Calu3 (cell line): ENCODE measurements at regions not wholly inside any gene's neighbourhood (a gene's known extent, or its start where the extent isn't known, plus 50 kb on each side); places are given as distances from the start of the nearest gene placed in this dataset.

ENCODE experiments used
- BruUV-seq: library from RNA; stranded (reverse); fragments of 400-500 nt; replicated peaks from 2 replicates; lab custom pipeline; 2021; lab: Mats Ljungman, UMichigan
- CTCF ChIA-PET: fragments of 300-600 bp; sonication (Branson Sonifier 250); formaldehyde crosslinking; loops from one replicate; lab custom pipeline; 2022; ENCODE audit warnings: antibody characterized with exemption; lab: Charles Lee
- DNase-seq: peaks from one replicate; pipeline ENCODE4 v3.0.0; 2022
- H3K27ac Mint-ChIP-seq: one replicate; pipeline ENCODE4 v1.8.0; 2022; ENCODE audit warnings: mixed read lengths; ENCODE audit not compliant: unreplicated experiment
- H3K27me3 Mint-ChIP-seq: one replicate; pipeline ENCODE4 v1.8.0; 2022; ENCODE audit warnings: mixed read lengths; ENCODE audit not compliant: unreplicated experiment
- H3K36me3 Mint-ChIP-seq: one replicate; pipeline ENCODE4 v1.8.0; 2022; ENCODE audit warnings: mild to moderate bottlenecking, moderate library complexity, mixed read lengths; ENCODE audit not compliant: insufficient read depth, unreplicated experiment
- H3K4me1 Mint-ChIP-seq: one replicate; pipeline ENCODE4 v1.8.0; 2022; ENCODE audit warnings: mild to moderate bottlenecking, low read depth, mixed read lengths; ENCODE audit not compliant: unreplicated experiment
- H3K4me3 Mint-ChIP-seq: one replicate; pipeline ENCODE4 v1.8.0; 2022; ENCODE audit warnings: mild to moderate bottlenecking, low read depth, moderate library complexity, mixed read lengths; ENCODE audit not compliant: unreplicated experiment
- H3K9me3 Mint-ChIP-seq: one replicate; pipeline ENCODE4 v1.8.0; 2022; ENCODE audit warnings: low read depth, mixed read lengths; ENCODE audit not compliant: unreplicated experiment
- intact Hi-C: fragments of 100-400 bp; cut with micrococcal nuclease; formaldehyde crosslinking; loops from one replicate; pipeline ENCODE4 v1.10.0; 2022; ENCODE audit not compliant: unreplicated experiment
- TF ChIP-seq, protein P1 (sequence below): fragments of 200-600 bp; IDR thresholded peaks from one replicate; pipeline ENCODE4 v1.8.0; 2022; ENCODE audit warnings: antibody characterized with exemption; ENCODE audit not compliant: unreplicated experiment

DNA sequence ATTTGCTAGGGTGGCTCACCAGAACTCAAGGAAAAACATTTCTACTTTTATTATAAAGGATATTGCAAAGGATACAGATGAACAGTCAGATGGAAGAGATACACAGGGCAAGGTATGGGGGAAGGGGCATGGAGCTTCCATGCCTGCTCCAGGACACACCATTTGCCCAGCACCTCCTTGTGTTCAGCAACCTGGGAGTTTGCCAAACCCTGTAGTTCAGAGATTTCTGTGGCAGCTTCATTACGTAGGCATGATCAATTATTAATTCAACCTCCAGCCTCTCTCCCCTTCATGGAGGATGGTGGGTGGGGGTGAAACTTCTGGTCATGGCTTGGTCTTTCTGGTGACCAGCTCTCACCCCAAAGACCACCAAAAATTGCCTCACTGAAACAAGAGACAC, 353.9 kb upstream of the THBS1 start:
- no TSS peak for BruUV-seq
- no peak overlapping the region for H3K27ac Mint-ChIP-seq
- CTCF ChIA-PET: no interaction called here

DNA sequence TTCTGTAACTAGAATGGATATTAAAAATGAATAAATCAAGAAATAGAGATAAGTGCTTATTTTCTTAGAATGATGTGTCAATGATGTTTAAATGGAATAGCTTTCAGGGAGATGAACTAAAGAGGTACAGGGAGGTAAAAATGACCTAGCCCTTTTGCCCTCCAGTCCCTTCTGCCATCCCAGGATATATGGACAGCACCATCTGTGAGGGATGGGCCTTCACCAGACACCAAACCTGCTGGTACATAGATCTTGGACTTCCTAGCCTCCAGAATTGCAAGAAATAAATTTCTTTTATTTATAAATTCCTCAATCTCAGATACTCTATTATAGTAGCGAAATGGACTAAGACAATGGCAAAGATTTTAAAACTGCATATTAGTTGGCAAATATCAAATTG, 352.0 kb upstream of the THBS1 start:
- Mint-ChIP-seq H3K9me3 (no peaks in the 10 kb centered on the region), H3K4me1 (peaks cover 10% of the 10 kb centered on the region), H3K36me3 (no peaks in the 10 kb centered on the region), H3K27ac (no peak overlapping the region), H3K27me3 (no peaks in the 10 kb centered on the region), H3K4me3 (no peak overlapping the region)
- CTCF ChIA-PET: no interaction called here
- TF ChIP-seq, protein P1, sequence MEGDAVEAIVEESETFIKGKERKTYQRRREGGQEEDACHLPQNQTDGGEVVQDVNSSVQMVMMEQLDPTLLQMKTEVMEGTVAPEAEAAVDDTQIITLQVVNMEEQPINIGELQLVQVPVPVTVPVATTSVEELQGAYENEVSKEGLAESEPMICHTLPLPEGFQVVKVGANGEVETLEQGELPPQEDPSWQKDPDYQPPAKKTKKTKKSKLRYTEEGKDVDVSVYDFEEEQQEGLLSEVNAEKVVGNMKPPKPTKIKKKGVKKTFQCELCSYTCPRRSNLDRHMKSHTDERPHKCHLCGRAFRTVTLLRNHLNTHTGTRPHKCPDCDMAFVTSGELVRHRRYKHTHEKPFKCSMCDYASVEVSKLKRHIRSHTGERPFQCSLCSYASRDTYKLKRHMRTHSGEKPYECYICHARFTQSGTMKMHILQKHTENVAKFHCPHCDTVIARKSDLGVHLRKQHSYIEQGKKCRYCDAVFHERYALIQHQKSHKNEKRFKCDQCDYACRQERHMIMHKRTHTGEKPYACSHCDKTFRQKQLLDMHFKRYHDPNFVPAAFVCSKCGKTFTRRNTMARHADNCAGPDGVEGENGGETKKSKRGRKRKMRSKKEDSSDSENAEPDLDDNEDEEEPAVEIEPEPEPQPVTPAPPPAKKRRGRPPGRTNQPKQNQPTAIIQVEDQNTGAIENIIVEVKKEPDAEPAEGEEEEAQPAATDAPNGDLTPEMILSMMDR: no peak
- BruUV-seq: no TSS peak
- intact Hi-C loops: no loop called here
- no peak for DNase-seq

More for the DNA sequence above, 353.9 kb upstream of the THBS1 start:
- Mint-ChIP-seq H3K4me1 (peaks cover 10% of the 10 kb centered on the region), H3K36me3 (no peaks in the 10 kb centered on the region), H3K9me3 (no peaks in the 10 kb centered on the region), H3K4me3 (no peak overlapping the region), H3K27me3 (no peaks in the 10 kb centered on the region)
- TF ChIP-seq, protein P1: no peak
- intact Hi-C loops: no loop called here
- DNase-seq: peak; percentile 2

DNA sequence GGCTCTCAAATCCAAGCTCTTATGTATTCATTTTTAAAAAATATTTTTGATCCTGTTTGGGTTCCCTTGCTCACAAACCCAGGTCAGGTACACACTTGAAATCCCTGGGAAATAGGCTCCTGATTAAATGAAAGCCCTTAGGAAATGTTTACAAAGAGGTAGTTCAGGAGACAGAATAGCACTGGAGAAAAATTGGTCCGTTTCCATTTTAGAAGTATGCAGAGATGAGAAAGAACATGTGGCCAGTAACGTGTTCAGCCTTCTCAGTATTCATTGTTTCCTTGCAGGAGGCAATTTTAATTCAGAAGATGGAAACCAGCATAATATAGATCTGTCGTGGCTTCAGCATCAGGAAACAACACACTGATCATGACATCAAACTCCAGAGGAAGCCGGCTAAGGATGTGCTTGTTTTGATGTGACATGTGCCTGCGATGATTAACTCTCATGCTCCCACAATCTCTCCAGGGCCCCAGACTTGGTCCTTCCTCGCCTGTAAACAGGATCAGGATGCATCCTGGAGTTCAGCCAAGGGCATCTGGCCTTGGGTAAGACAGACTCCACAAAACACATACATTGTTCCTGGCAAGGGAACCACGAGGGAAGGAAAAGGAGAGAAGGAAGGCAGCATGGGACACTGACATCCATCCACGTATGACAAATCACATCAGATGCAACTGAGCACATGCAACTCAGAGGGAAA, 350.5 kb upstream of the THBS1 start:
- Mint-ChIP-seq H3K27me3 (no peaks in the 10 kb centered on the region), H3K4me1 (peaks cover 10% of the 10 kb centered on the region), H3K27ac (no peak overlapping the region), H3K9me3 (no peaks in the 10 kb centered on the region), H3K4me3 (no peak overlapping the region), H3K36me3 (no peaks in the 10 kb centered on the region)
- CTCF ChIA-PET: no interaction called here
- TF ChIP-seq, protein P1: no peak
- DNase-seq: no peak
- BruUV-seq: no TSS peak
- intact Hi-C loops: no loop called here

DNA sequence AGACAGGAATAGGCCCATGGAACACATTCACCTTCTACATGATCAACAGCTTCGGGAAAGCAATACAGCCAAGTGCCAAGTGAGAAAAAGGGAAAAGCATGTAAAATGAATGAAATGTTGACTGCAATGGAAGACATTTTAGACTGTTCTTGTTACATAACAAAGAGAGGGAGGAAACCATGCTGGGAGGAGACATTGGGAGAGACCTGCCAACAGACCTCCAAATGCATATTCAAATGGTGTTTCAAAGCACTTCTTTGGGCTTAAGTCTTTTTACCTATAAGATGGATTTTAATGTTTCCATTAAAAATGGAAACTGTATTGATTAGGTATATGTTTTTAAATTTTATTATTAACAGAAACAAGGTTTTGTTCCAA, 350.0 kb upstream of the THBS1 start:
- TF ChIP-seq, protein P1: no peak
- DNase-seq: no peak
- CTCF ChIA-PET: no interaction called here
- no peaks in the 10 kb centered on the region for H3K36me3 Mint-ChIP-seq
- intact Hi-C loops: no loop called here
- BruUV-seq: no TSS peak
- peaks cover 10% of the 10 kb centered on the region for H3K4me1 Mint-ChIP-seq
- no peaks in the 10 kb centered on the region for H3K9me3 Mint-ChIP-seq
- H3K4me3 Mint-ChIP-seq: no peak overlapping the region
- H3K27me3 Mint-ChIP-seq: no peaks in the 10 kb centered on the region
- no peak overlapping the region for H3K27ac Mint-ChIP-seq
